ENCODE measurements at regions not wholly inside any gene's neighbourhood (a gene's known extent, or its start where the extent isn't known, plus 50 kb on each side); places are given as distances from the start of the nearest gene placed in this dataset.
"Not testable (repeated sequence)": the region's sequence is repeated elsewhere in the genome, so short reads cannot be mapped to it uniquely, and the experiment has no call there.

DNA sequence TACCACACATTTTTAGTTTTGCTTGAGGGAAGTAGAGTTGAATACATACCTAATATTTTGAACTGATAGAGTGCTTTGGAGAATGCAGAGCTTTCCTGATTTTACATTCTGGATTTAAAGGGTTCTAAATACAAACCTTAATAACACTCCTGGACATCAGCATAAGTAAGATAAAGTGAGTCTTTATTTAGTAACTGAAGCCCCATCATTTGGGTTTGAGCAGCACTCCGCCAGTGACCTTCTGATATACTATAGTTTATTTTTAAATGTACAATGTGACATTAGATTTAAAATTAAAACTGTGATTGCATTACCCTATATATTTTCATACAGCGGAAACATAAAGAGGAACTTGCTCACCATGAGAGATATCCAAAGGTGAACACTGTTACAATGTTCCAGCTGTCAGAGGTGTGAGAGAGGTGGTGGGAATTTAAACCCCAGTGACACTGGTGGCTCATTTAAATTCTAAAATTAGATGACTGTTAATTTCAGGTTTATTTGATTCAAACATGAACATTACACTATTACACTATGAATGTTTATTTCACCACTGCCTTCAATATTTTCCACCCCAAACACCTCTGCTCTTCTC is 203.0 kb upstream of the PCSK5 start:
- no peaks in the 10 kb centered on the region for H3K36me3 ChIP-seq
- DNase-seq, result no peak
- ATAC-seq, result no peak
- H3K27me3 ChIP-seq, result no peaks in the 10 kb centered on the region
- TF ChIP-seq, protein P1, sequence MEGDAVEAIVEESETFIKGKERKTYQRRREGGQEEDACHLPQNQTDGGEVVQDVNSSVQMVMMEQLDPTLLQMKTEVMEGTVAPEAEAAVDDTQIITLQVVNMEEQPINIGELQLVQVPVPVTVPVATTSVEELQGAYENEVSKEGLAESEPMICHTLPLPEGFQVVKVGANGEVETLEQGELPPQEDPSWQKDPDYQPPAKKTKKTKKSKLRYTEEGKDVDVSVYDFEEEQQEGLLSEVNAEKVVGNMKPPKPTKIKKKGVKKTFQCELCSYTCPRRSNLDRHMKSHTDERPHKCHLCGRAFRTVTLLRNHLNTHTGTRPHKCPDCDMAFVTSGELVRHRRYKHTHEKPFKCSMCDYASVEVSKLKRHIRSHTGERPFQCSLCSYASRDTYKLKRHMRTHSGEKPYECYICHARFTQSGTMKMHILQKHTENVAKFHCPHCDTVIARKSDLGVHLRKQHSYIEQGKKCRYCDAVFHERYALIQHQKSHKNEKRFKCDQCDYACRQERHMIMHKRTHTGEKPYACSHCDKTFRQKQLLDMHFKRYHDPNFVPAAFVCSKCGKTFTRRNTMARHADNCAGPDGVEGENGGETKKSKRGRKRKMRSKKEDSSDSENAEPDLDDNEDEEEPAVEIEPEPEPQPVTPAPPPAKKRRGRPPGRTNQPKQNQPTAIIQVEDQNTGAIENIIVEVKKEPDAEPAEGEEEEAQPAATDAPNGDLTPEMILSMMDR (IDR thresholded peaks at IDR 0.05), result no peak
- no peak for TF ChIP-seq POLR2A (IDR thresholded peaks at IDR 0.05)
- H3K4me1 ChIP-seq, result no peaks in the 10 kb centered on the region
- WGBS (ENCODE audit: insufficient coverage, low coverage, low lambda C conversion rate, missing lambda C conversion rate), result 57% methylated on average over 2 of the region's 2 CpGs
- H3K27ac ChIP-seq, result no peak overlapping the region
- intact Hi-C loops (cut with DNase I), result no loop called here
- H3K9me3 ChIP-seq, result no peaks in the 10 kb centered on the region
- no peak overlapping the region for H3K4me3 ChIP-seq

DNA sequence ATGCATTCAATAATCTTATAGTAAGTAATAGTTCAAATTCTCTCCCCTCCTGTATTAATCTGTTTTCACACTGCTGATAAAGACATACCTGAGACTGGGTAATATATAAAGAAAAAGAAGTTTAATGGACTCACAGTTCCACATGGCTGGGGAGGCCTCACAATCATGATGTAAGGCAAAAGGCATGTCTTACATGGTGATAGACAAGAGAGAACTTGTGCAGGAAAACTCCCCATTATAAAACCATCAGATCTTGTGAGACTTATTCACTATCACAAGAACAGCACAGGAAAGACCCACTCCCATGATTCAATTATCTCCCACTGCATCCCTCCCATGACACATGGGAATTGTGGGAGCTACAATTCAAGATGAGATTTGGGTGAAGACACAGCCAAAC is 199.9 kb upstream of the PCSK5 start:
- ATAC-seq; H3K36me3 ChIP-seq; DNase-seq; H3K27ac ChIP-seq; H3K4me3 ChIP-seq; H3K27me3 ChIP-seq; intact Hi-C loops (cut with DNase I); H3K9me3 ChIP-seq; H3K4me1 ChIP-seq: not testable (repeated sequence)

DNA sequence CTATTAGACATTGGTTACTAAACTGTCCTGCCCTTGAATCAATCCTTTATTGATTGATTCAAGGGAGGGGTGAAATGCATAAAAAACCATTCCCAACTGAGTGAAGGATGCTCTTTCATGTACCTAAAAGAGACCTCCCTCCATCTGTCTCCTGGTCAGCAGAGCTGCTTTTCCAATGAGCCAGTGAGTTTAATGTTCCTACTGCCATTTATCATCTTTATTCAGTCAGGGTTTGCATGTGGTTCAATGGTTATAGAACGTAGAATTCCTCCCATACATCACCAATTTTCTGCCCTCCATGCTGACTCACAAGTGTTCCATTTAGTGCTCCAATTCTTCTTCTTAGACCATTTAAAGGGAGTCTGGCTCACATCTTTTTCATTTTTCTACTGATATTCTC is 199.1 kb upstream of the PCSK5 start:
- TF ChIP-seq, protein P1 (IDR thresholded peaks at IDR 0.05), result no peak
- TF ChIP-seq POLR2A (IDR thresholded peaks at IDR 0.05), result no peak
- no peak overlapping the region for H3K27ac ChIP-seq

DNA sequence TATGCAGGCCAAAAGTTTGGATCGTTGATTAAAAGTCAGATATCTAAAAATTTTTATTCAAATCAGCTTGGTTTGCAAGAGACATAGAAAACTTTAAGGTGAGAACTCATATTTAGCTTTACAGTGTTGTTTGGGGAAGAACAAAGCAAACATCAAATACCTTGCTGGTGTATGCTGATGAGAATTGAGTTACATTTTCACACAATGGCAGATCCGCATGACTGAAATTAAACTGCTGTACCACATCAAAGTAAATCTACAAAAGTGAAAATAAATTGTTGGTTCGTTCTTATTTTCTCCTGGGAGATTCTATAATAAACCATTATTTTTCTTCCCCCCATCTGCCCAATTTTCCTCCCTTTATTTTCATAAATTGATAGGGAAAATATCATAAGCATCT is 198.2 kb upstream of the PCSK5 start:
- Histone ChIP-seq H3K4me3 (no peak overlapping the region), H3K9me3 (no peaks in the 10 kb centered on the region), H3K36me3 (no peaks in the 10 kb centered on the region), H3K27me3 (no peaks in the 10 kb centered on the region), H3K4me1 (no peaks in the 10 kb centered on the region), H3K27ac (no peak overlapping the region)
- WGBS (ENCODE audit: insufficient coverage, low coverage, low lambda C conversion rate, missing lambda C conversion rate), result 69% methylated on average over 3 of the region's 3 CpGs
- ATAC-seq (no peak), DNase-seq (no peak)
- intact Hi-C loops (cut with DNase I), result no loop called here
- TF ChIP-seq, protein P1 (IDR thresholded peaks at IDR 0.05), result no peak
- TF ChIP-seq POLR2A (IDR thresholded peaks at IDR 0.05), result no peak

More for the DNA sequence above, 199.1 kb upstream of the PCSK5 start:
- no peak for DNase-seq
- no peaks in the 10 kb centered on the region for H3K9me3 ChIP-seq
- H3K27me3 ChIP-seq, result no peaks in the 10 kb centered on the region
- intact Hi-C loops (cut with DNase I), result no loop called here
- WGBS (ENCODE audit: insufficient coverage, low coverage, low lambda C conversion rate, missing lambda C conversion rate), result 41% methylated on average over 1 of the region's 1 CpG
- H3K4me3 ChIP-seq, result no peak overlapping the region
- no peak for ATAC-seq
- no peaks in the 10 kb centered on the region for H3K4me1 ChIP-seq
- H3K36me3 ChIP-seq, result no peaks in the 10 kb centered on the region

DNA sequence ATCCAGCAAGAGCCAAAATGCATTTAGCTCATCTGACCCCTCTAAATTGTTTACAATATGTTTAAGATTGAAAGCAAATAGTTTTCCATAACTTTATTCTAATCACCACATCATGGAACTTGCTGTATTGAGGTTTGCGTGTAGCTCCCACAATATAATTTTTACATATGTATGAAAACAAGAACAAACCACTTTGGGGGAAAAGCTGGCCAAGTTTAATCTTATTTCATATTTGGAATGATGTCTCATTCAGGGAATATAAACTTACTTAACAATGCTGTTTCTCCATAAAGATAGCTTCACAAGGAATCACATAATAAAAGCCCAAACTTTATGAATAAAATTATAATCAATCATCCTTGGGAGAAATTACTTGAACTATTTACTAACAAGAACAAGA is 194.6 kb upstream of the PCSK5 start:
- Histone ChIP-seq H3K36me3 (no peaks in the 10 kb centered on the region), H3K4me3 (no peak overlapping the region), H3K27me3 (no peaks in the 10 kb centered on the region), H3K27ac (no peak overlapping the region), H3K9me3 (no peaks in the 10 kb centered on the region), H3K4me1 (no peaks in the 10 kb centered on the region)
- WGBS (ENCODE audit: insufficient coverage, low coverage, low lambda C conversion rate, missing lambda C conversion rate), result 0% methylated on average over 1 of the region's 1 CpG
- TF ChIP-seq POLR2A (IDR thresholded peaks at IDR 0.05), result no peak
- TF ChIP-seq, protein P1 (IDR thresholded peaks at IDR 0.05), result no peak
- no peak for DNase-seq
- intact Hi-C loops (cut with DNase I), result no loop called here
- no peak for ATAC-seq
